Stimulated activated naive B cell treated with anti-CD40 and anti-IgM and Interleukin-4, amounts not matched to agents 10 μg/mL and 1 μg/mL and 100 μg/mL, for 72 hours (primary cell): ENCODE measurements at regions not wholly inside any gene's neighbourhood (a gene's known extent, or its start where the extent isn't known, plus 50 kb on each side); places are given as distances from the start of the nearest gene placed in this dataset.
"Not testable (repeated sequence)": the region's sequence is repeated elsewhere in the genome, so short reads cannot be mapped to it uniquely, and the experiment has no call there.

Source experiments
- ATAC-seq, 2 donors: fragments of 150-1000 bp; cut with Tn5 transposase; replicated peaks; 2 replicates each; pipeline ENCODE4 v1.10.0; 2021; ENCODE audit warnings: moderate library complexity in 1 of 2
- DNase-seq: peaks from one replicate; pipeline ENCODE4 v3.0.0; 2021
- H3K27ac Mint-ChIP-seq: one replicate; pipeline ENCODE4 v1.8.0; 2022; ENCODE audit warnings: mild to moderate bottlenecking, mixed read lengths
- H3K27me3 Mint-ChIP-seq, 2 donors: one replicate each; pipeline ENCODE4 v1.8.0; 2022; ENCODE audit warnings: mixed read lengths in 2 of 2
- H3K36me3 Mint-ChIP-seq, 2 donors: one replicate each; pipeline ENCODE4 v1.8.0; 2022; ENCODE audit warnings: mixed read lengths in 2 of 2, mild to moderate bottlenecking in 1 of 2
- H3K4me1 Mint-ChIP-seq, 2 donors: one replicate each; pipeline ENCODE4 v1.8.0; 2022; ENCODE audit warnings: mixed read lengths in 2 of 2, mild to moderate bottlenecking in 1 of 2
- H3K4me3 Mint-ChIP-seq, 2 donors: one replicate each; pipeline ENCODE4 v1.8.0; 2022; ENCODE audit warnings: mild to moderate bottlenecking in 2 of 2, mixed read lengths in 2 of 2, moderate library complexity in 1 of 2
- H3K9me3 Mint-ChIP-seq, 2 donors: one replicate each; pipeline ENCODE4 v1.8.0; 2022; ENCODE audit warnings: mixed read lengths in 2 of 2, mild to moderate bottlenecking in 1 of 2

DNA sequence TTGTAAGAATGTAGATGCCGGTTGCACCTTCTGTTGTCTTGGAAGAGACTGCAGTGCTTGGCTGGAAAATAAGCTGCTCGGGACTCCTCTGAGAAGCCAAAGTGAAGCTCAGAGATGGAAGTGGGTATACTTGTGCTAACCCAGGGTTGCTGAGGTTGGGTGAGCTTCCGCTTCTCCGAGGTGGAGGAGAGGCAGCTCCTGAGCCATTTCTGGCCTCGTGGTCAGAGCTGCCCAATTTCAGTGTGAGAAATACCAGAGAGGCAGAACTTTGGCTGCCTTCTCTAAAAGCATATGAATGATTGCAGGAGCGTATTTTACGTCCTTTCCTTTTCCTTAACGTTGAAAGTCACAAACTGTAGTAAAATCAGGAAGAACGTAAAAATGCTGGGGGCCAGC lies 292.0 kb upstream of the PLGLB2 start:
- not testable (repeated sequence) for DNase-seq, H3K27ac Mint-ChIP-seq, H3K4me1 Mint-ChIP-seq, H3K27me3 Mint-ChIP-seq, H3K9me3 Mint-ChIP-seq
- ATAC-seq = peak; percentile 64 to 67
- Mint-ChIP-seq H3K36me3 (peaks cover 11 to 13% of the 10 kb centered on the region in 2 donors), H3K4me3 (peak overlapping the region in 1 of 2 donors; percentile 59)

DNA sequence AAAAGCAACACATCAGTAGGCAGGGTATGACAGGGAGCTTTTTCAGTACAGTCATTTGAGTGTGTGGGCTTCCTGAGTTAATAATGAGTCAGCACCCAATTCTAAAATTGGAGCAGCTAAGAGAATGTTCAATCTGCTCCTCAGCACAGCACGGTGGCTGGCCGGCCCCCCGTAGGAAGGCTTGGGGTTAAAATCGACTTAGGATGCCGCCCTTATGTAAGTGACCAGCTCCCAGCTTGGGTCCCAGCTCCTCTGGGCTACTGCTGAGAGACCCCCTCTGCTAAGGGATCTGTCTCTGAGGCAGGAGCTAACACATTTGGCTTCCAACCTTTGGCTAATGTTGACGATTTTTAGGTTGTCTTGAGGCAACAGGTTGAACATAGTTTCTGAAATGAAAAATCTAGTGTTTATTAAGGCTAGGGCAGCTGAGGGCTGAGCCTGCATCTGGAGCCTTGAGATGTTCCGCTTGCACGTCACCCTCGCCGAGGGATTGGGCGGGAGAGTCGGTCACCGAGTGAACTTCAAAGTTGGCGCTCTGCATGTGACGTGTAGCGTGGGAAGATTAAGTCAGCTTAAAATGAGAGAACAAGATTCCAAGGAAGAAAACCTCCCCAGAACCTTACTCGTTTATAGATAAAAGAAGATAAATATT lies 291.3 kb upstream of the PLGLB2 start:
- ATAC-seq = peak; percentile 68 to 75
- peaks cover 11 to 13% of the 10 kb centered on the region in 2 donors for H3K36me3 Mint-ChIP-seq
- H3K4me3 Mint-ChIP-seq = peak overlapping the region; percentile 70 to 76
- H3K27ac Mint-ChIP-seq = peak overlapping the region; percentile 87
- H3K9me3 Mint-ChIP-seq, DNase-seq, H3K27me3 Mint-ChIP-seq, H3K4me1 Mint-ChIP-seq: not testable (repeated sequence)

DNA sequence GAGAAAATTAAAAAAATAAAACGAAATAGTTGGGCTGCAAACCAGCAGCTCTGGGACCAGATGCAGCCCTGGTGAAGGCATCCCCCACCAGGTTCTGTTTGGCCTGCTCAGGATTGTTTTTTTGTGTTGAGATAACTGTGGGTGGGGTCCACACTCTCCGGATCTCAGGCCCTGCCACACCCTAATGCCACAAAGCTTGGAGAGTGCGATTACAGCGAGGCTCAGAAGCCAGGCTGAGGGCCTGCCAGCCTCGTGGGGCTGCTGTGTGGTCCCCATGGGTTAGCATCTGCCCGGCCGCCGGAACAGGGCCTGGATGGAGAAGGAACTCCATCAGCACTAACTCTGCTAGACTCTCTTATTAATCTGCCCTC lies 290.8 kb upstream of the PLGLB2 start:
- H3K4me3 Mint-ChIP-seq, DNase-seq, H3K4me1 Mint-ChIP-seq, H3K27ac Mint-ChIP-seq, H3K27me3 Mint-ChIP-seq, ATAC-seq, H3K9me3 Mint-ChIP-seq: not testable (repeated sequence)
- peaks cover 11 to 12% of the 10 kb centered on the region in 2 donors for H3K36me3 Mint-ChIP-seq

DNA sequence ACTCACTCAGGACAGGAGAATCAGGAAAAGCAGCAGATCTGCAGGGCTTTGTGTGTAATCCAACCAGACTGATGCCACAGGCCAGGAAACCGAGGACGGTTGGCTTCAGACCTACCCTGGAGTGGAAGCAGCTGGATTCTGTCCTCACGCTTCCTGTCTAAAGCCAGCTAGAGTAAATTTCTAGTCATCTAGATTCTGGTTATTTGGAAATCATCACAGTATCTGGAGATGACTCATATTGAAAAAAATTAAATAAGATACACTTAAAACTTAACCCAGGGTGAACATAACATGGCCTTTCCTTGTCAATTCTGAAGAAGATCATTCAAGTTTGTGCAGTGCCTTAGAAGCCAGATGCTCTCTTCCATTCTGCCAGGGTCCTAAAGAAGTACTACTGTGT lies 288.9 kb upstream of the PLGLB2 start:
- H3K9me3 Mint-ChIP-seq, H3K27me3 Mint-ChIP-seq, H3K4me1 Mint-ChIP-seq, DNase-seq, H3K36me3 Mint-ChIP-seq: not testable (repeated sequence)
- peak; percentile 59 to 65 for ATAC-seq
- Mint-ChIP-seq H3K27ac (peak overlapping the region; percentile 81), H3K4me3 (peak overlapping the region; percentile 80 to 84)

DNA sequence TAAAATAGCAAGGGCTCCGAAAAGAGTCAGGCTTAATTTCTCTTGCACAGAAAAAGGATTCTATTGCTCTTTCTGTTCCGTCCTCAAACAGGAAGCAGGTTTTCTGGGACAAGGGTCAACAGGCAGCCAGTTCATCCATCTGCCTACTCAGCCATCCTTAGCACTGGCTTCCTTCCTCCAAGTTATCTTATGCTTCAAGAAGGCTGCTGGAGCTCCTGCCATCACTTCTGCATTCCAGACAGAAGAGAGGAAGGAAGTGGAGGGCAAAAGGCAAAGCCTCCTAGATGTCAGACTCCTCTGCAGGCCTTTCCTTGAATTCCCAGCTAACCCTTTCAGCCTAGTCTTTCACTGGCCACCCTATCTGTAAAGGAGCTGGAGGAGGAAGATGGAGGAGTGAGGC lies 287.8 kb upstream of the PLGLB2 start:
- not testable (repeated sequence) for H3K4me1 Mint-ChIP-seq, H3K27ac Mint-ChIP-seq, DNase-seq, H3K27me3 Mint-ChIP-seq, H3K4me3 Mint-ChIP-seq, ATAC-seq, H3K9me3 Mint-ChIP-seq
- peaks cover 8 to 12% of the 10 kb centered on the region in 2 donors for H3K36me3 Mint-ChIP-seq

DNA sequence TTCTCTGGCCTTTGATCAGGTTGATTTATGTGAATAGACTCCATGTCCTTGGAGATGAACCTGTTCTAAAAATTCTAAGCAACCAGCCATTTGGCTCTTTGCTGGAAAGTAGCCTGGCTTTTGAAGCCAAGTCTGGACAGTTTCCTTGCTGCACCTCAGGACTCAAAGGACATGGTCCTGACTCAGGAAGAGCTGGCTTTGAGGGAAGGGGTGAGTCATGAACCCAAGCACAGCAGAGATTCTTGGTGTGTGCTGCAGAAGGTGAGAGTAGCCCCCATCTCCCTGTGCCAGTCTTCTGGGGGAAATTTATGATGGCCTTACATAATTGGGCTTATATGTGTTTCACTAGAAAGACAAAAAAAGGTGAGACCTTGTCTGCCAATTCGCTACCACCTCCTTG lies 287.2 kb upstream of the PLGLB2 start:
- H3K27me3 Mint-ChIP-seq, H3K9me3 Mint-ChIP-seq, DNase-seq, ATAC-seq, H3K27ac Mint-ChIP-seq, H3K4me3 Mint-ChIP-seq: not testable (repeated sequence)
- Mint-ChIP-seq H3K36me3 (peaks cover 12 to 16% of the 10 kb centered on the region in 2 donors), H3K4me1 (peaks cover 6 to 15% of the 10 kb centered on the region in 2 donors)

DNA sequence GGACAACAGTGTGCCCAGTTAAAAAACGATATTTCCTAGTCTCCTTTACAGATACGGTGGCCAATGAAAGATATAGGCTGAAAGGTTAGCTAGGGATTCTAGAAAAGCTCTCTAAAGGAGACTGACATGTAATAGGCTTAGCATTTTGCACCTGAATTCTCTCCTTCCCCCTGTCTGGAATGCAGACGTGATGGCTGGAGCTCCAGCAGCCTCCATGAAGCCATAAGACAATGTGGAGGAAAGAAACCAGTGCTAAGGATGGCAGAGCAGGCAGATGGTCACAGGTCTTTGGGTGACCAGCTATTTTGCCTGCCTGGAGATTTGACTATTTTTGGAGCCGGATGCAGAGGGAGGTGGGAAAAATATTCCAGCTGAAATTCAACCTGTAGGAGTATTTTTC lies 286.2 kb upstream of the PLGLB2 start:
- peaks cover 10 to 15% of the 10 kb centered on the region in 2 donors for H3K4me1 Mint-ChIP-seq
- H3K4me3 Mint-ChIP-seq, DNase-seq, ATAC-seq, H3K27me3 Mint-ChIP-seq, H3K9me3 Mint-ChIP-seq: not testable (repeated sequence)
- H3K27ac Mint-ChIP-seq = peak overlapping the region; percentile 9
- H3K36me3 Mint-ChIP-seq = peaks cover 13 to 16% of the 10 kb centered on the region in 2 donors

DNA sequence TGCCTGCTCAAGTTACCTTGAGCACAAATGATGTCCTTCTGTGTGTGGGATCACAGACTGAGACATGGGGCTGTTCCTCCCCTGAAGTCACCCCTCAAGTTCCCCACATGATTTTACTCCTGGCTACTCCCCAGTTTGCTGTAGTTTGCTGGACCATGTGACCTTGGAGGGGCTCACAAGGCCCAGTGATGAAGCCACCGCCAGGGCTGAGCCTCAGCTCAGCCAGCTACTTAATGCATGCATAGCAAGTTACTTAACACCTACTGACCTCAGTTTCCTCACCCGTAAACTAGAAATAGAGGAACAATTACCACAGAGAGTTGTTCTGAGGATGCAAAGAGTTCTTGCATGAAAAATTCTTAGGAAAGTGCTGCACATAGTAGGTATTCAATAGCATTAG lies 283.7 kb upstream of the PLGLB2 start:
- DNase-seq, H3K9me3 Mint-ChIP-seq, ATAC-seq, H3K27me3 Mint-ChIP-seq, H3K4me3 Mint-ChIP-seq: not testable (repeated sequence)
- Mint-ChIP-seq H3K27ac (peak overlapping the region; percentile 37), H3K36me3 (peaks cover 7 to 13% of the 10 kb centered on the region in 2 donors), H3K4me1 (peaks cover 18 to 28% of the 10 kb centered on the region in 2 donors)

DNA sequence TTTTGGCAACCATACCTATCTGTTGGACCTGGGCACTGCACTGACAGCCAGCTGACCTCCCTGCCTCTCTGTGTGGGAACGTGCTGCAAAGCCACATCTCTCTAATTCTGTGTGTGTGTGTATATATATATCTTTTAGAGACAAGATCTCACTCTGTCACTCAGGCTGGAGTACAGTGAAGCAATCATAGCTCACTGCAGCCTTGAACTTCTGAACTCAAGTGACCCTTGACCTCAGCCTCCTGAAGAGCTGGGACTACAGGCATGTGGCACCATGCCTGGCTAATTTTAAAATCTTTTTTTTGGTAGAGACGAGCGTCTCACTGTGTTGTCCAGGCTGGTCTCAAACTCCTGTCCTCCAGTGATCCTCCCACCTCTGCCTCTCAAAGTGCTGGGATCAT lies 282.2 kb upstream of the PLGLB2 start:
- H3K9me3 Mint-ChIP-seq, H3K27me3 Mint-ChIP-seq, H3K4me3 Mint-ChIP-seq, DNase-seq, ATAC-seq: not testable (repeated sequence)
- peak overlapping the region; percentile 42 for H3K27ac Mint-ChIP-seq
- H3K36me3 Mint-ChIP-seq = peaks cover 10 to 17% of the 10 kb centered on the region in 2 donors
- peaks cover 21 to 33% of the 10 kb centered on the region in 2 donors for H3K4me1 Mint-ChIP-seq

DNA sequence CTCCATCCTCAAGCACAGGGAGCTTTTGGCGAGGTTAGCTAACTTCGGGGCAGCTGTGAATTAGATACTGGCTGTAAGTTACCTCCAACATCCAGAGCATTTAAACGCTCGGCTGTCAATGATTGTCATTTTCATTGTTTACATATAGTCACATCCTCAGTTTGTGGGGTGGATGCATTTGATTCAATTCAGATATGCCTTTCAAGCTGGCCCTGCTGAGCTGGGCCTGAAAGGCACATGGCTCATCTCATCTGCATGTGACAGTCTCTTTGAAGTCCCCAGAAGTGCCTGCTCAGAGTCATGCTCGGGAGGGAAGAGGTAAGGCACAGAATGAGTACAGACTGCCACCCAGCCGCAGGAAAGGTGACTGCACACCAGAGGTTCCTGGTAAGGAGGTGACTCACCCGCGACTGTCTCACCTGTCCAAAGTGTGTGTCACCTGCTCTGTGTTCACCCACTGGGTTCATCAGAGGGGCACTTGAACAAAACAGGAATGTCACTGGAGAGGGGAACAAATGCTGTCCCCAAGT lies 281.2 kb upstream of the PLGLB2 start:
- H3K27me3 Mint-ChIP-seq, H3K4me3 Mint-ChIP-seq, H3K9me3 Mint-ChIP-seq: not testable (repeated sequence)
- H3K27ac Mint-ChIP-seq = peak overlapping the region; percentile 25
- DNase-seq (peak; percentile 63), ATAC-seq (peak; percentile 47 to 53)
- peaks cover 12 to 22% of the 10 kb centered on the region in 2 donors for H3K36me3 Mint-ChIP-seq
- H3K4me1 Mint-ChIP-seq = peaks cover 23 to 40% of the 10 kb centered on the region in 2 donors

DNA sequence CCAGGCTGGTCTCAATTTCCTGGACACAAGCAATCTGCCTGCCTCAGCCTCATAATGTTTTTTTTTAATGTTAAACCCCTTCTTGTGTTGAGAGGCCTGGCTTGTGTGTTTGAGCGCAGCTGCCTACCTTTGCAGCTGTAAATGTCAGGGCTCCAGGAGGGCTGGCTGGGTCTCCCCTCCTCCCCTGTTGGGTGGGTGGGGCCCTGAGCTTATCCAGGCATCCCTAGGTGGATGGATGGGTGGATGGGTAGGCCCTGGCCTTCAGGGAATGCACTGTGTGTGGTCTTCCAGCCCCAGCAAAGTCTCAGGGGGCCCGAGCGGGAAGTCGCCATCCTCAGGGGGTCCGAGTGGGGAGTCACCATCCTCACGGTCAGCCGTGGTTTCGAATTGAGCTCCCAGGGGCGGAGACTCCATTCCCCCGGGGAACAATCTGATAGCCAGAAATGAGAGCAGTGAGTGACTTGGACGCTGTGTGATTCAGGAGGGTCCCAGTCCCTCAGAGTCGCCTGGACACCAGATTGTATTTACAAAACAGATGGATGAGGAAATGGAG lies 279.4 kb upstream of the PLGLB2 start:
- DNase-seq = peak; percentile 78
- H3K27ac Mint-ChIP-seq = peak overlapping the region; percentile 97
- H3K27me3 Mint-ChIP-seq, H3K9me3 Mint-ChIP-seq: not testable (repeated sequence)
- H3K4me3 Mint-ChIP-seq = peak overlapping the region; percentile 57 to 66
- ATAC-seq = peak; percentile 12 to 19
- peaks cover 12 to 22% of the 10 kb centered on the region in 2 donors for H3K36me3 Mint-ChIP-seq
- peaks cover 23 to 40% of the 10 kb centered on the region in 2 donors for H3K4me1 Mint-ChIP-seq

DNA sequence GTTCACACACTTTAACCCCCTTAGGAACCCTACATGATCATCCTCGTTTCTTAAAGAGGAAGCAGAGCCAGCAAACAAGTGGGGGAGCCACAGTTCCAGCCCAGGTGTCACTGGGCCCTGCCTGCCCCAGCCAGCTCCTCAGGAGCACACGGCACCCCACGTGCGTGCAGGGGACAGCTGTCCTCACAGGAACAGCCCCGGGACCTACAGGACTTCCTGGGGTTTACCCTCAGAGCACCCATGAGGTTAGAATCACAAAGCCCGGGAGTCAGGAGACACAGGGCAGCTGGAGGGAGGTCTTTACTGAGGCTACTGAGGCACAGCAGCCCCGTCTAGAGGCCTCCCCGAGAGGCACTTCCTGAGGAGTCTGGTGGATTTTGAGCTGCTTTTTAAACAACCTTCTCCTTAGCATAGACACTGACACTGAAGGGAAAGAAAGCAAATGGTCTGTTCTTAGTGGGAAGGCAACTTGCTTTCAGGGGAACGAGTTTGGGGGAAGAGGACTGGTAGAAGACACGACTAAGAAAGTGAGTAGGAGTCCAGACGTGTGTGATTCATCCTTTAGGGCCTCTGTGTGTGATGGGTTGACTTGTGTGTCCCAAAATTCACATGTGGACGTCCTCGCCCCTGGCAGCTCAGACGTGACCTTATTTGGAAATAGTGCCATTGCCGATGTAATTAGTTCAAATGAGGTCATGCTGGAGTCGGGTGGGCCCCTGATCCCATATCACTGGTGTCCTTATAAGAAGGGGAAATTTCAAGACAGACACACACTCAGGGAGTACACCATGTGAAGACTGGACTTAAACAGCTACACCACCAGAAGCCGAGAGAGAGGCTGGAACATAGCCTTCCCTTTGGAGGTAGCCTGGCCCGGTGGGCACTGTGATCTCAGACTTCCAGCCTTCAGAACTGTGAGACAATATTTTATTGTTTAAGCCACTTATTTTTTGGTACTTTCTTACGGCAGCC lies 278.4 kb upstream of the PLGLB2 start:
- H3K9me3 Mint-ChIP-seq, H3K27me3 Mint-ChIP-seq: not testable (repeated sequence)
- peak overlapping the region; percentile 100 for H3K27ac Mint-ChIP-seq
- ATAC-seq = peak; percentile 59 to 64
- DNase-seq = peak; percentile 86
- H3K36me3 Mint-ChIP-seq = peaks cover 11 to 18% of the 10 kb centered on the region in 2 donors
- H3K4me1 Mint-ChIP-seq = peaks cover 23 to 36% of the 10 kb centered on the region in 2 donors
- peak overlapping the region; percentile 84 to 91 for H3K4me3 Mint-ChIP-seq

DNA sequence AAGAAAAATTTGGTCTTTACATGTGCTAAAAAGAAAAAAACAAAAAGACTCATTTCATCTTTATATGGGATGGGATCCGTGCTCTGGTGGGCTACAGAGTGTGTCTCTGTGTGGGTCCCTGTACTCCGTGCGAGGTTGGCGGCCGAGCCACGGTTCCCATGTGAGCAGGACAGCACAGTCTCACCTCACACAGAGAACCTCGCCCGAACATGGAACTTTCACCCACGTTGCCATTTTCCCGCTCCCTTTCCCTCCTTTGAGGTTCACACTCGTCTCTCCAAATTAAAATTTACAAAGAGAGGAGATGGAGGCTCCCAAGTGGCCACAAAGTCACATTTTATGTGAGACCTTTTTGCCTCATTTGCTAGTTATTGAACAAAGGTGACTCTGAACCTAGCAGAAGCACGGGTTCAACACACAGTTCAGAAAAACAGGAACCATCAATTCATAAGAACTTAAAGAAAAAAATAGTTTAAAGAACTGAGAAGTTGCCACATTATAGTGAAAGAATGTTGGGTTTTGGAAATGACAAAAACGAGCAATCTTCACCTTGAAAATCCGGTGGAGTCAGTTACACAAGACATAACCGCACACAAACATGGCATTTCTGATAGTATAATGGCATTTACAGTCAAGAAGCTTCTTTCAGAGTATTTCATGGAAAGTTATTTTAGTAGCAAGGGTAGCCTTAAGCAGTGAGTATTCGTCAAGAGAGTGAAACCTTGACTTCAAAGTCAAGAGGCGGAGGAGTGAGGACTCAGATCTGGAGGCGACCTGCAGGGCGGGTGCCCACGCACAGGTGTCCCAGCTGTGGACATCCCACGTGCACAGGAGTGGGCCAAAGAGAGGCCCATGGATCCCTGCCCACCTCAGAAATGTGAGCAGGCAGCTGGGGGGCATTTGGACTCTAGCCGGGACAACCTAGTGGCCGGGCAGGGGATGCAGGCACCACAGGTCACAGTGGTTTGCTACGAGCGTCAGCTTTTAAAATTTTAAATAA lies 277.2 kb upstream of the PLGLB2 start:
- H3K4me3 Mint-ChIP-seq = peak overlapping the region; percentile 86 to 91
- peaks cover 8 to 18% of the 10 kb centered on the region in 2 donors for H3K36me3 Mint-ChIP-seq
- DNase-seq (peak; percentile 71), ATAC-seq (peak; percentile 48 to 52)
- peak overlapping the region; percentile 100 for H3K27ac Mint-ChIP-seq
- not testable (repeated sequence) for H3K9me3 Mint-ChIP-seq, H3K27me3 Mint-ChIP-seq
- peaks cover 22 to 38% of the 10 kb centered on the region in 2 donors for H3K4me1 Mint-ChIP-seq
